A673 (cell line): ENCODE measurements at regions not wholly inside any gene's neighbourhood (a gene's known extent, or its start where the extent isn't known, plus 50 kb on each side); places are given as distances from the start of the nearest gene placed in this dataset.
"Not testable (repeated sequence)": the region's sequence is repeated elsewhere in the genome, so short reads cannot be mapped to it uniquely, and the experiment has no call there.

Experiments
- CTCF ChIP-seq: fragments of 300-800, 200-600 bp; sonication (generic); conservative IDR thresholded peaks from 2 replicates; pipeline ENCODE4 v1.5.1; 2017; ENCODE audit warnings: low read depth, mild to moderate bottlenecking, antibody characterized with exemption, low read length, moderate library complexity, mixed read lengths
- EZH2 ChIP-seq: fragments of 200-600 bp; sonication (generic); IDR thresholded peaks from 2 replicates; pipeline ENCODE4 v1.6.1; 2017; ENCODE audit warnings: borderline replicate concordance, low read depth, mild to moderate bottlenecking, mixed read lengths, antibody characterized with exemption, low read length; ENCODE audit not compliant: poor library complexity, severe bottlenecking

GRCh38 chr1:112825075-112825474, 109.9 kb upstream of the PPM1J start:
- not testable (repeated sequence) for TF ChIP-seq CTCF, EZH2
